Esophagus muscularis mucosa (tissue), 4 donors: ENCODE measurements at regions not wholly inside any gene's neighbourhood (a gene's known extent, or its start where the extent isn't known, plus 50 kb on each side); places are given as distances from the start of the nearest gene placed in this dataset.

Experiments used
- DNase-seq: peaks from one replicate; pipeline ENCODE4 v3.0.0-alpha.2; 2017; ENCODE audit errors: extremely low spot score
- H3K27ac ChIP-seq, 4 donors: fragments of 200-600 bp; sonication (generic); replicated peaks in 1 of 4; 1 replicate in 3 of 4; 2 replicates in 1 of 4; pipeline ENCODE4 v1.5.1; 2016 to 2019; ENCODE audit warnings: mild to moderate bottlenecking in 1 of 4
- H3K27me3 ChIP-seq, 4 donors: fragments of 200-600 bp; sonication (generic); one replicate each; pipeline versions ENCODE4 v1.5.1 to v1.6.0; 2016 to 2019
- H3K36me3 ChIP-seq, 4 donors: fragments of 200-600 bp; sonication (generic); one replicate each; pipeline ENCODE4 v1.5.1; 2016 to 2019
- H3K4me1 ChIP-seq, 4 donors: fragments of 200-600 bp; sonication (generic); one replicate each; pipeline ENCODE4 v1.5.1; 2016 to 2019
- H3K4me3 ChIP-seq, 4 donors: fragments of 200-600 bp; sonication (generic); 1 replicate in 2 of 4; 2 replicates in 2 of 4; pipeline ENCODE4 v1.5.1; 2016 to 2019; ENCODE audit warnings: mild to moderate bottlenecking in 4 of 4, moderate library complexity in 1 of 4
- H3K9me3 ChIP-seq, 4 donors: fragments of 200-600 bp; sonication (generic); 1 replicate in 3 of 4; 2 replicates in 1 of 4; pipeline ENCODE4 v1.5.1; 2016 to 2019
- CTCF ChIP-seq, 3 experiments: fragments of 200-600 bp in 2 of 3; fragments of 450-650 bp in 1 of 3; sonication (generic) in 2 of 3; IDR thresholded peaks; one replicate each; pipeline ENCODE4 v1.5.1; 2017 to 2019; ENCODE audit warnings: antibody characterized with exemption in 3 of 3, mild to moderate bottlenecking in 2 of 3, moderate library complexity in 1 of 3
- EP300 ChIP-seq: sonication (generic); formaldehyde crosslinking; IDR thresholded peaks from one replicate; pipeline ENCODE4 v1.6.1; 2017; ENCODE audit warnings: antibody characterized with exemption
- POLR2A ChIP-seq: fragments of 450-650 bp; IDR thresholded peaks from one replicate; pipeline ENCODE4 v1.6.1; 2017; ENCODE audit warnings: antibody characterized with exemption, moderate library complexity, mild to moderate bottlenecking, low read depth
- POLR2AphosphoS5 ChIP-seq, 2 donors: sonication (generic); formaldehyde crosslinking; IDR thresholded peaks; one replicate each; pipeline ENCODE4 v1.6.1; 2017; ENCODE audit warnings: antibody characterized with exemption in 2 of 2
- WGBS: methylation state at CpG from one replicate; pipeline ENCODE4 v1.1.5; 2018; 5-methylcytosine and 5-hydroxymethylcytosine counted together
- intact Hi-C: fragments of 100-400 bp; cut with DNase I; formaldehyde crosslinking; loops from one replicate; pipeline ENCODE4 v1.15.1; 2023

GRCh38 chr11:116123739-116124138, 619.5 kb upstream of the CADM1 start:
- no peaks in the 10 kb centered on the region for H3K4me1 ChIP-seq
- intact Hi-C loops, result no loop called here
- TF ChIP-seq CTCF (IDR thresholded peaks at IDR 0.05) (no peak), EP300 (no peak), POLR2AphosphoS5 (IDR thresholded peaks at IDR 0.05) (no peak), POLR2A (no peak)
- no peak overlapping the region for H3K4me3 ChIP-seq
- H3K36me3 ChIP-seq, result no peaks in the 10 kb centered on the region
- DNase-seq, result no peak
- H3K27ac ChIP-seq, result no peak overlapping the region
- H3K27me3 ChIP-seq, result peaks cover 0 to 6% (median 0%) of the 10 kb centered on the region in 4 donors
- no peaks in the 10 kb centered on the region for H3K9me3 ChIP-seq
- 96% methylated on average over 5 of the region's 5 CpGs for WGBS

- TF ChIP-seq EP300 (no peak), POLR2AphosphoS5 (IDR thresholded peaks at IDR 0.05) (no peak)
- intact Hi-C loops, result no loop called here
- no peaks in the 10 kb centered on the region for H3K4me1 ChIP-seq
- no peaks in the 10 kb centered on the region for H3K36me3 ChIP-seq
- WGBS, result 86% methylated on average over 7 of the region's 8 CpGs
- H3K27ac ChIP-seq, result no peak overlapping the region
- H3K27me3 ChIP-seq, result peaks cover 0 to 14% (median 0%) of the 10 kb centered on the region in 4 donors
- DNase-seq, result no peak
- H3K9me3 ChIP-seq, result no peaks in the 10 kb centered on the region
- H3K4me3 ChIP-seq, result no peak overlapping the region
These were observed 618.7 kb upstream of the CADM1 start for GRCh38 chr11:116122697-116123472.

- WGBS, result 88% methylated on average over 11 of the region's 11 CpGs
- no peak overlapping the region for H3K27ac ChIP-seq
- H3K9me3 ChIP-seq, result peaks cover 0 to 4% (median under 1%) of the 10 kb centered on the region in 4 donors
- H3K36me3 ChIP-seq, result no peaks in the 10 kb centered on the region
- H3K4me3 ChIP-seq, result no peak overlapping the region
- intact Hi-C loops, result no loop called here
- no peak for DNase-seq
- no peaks in the 10 kb centered on the region for H3K4me1 ChIP-seq
- TF ChIP-seq CTCF (IDR thresholded peaks at IDR 0.05) (no peak), POLR2AphosphoS5 (IDR thresholded peaks at IDR 0.05) (no peak), POLR2A (no peak), EP300 (no peak)
- H3K27me3 ChIP-seq, result peaks cover 0 to 21% (median 0%) of the 10 kb centered on the region in 4 donors
These were observed 614.9 kb upstream of the CADM1 start for GRCh38 chr11:116119158-116119557.

- Histone ChIP-seq H3K9me3 (peaks cover 0 to 15% (median 9%) of the 10 kb centered on the region in 4 donors), H3K4me1 (no peaks in the 10 kb centered on the region), H3K36me3 (no peaks in the 10 kb centered on the region), H3K4me3 (no peak overlapping the region), H3K27ac (no peak overlapping the region), H3K27me3 (peaks cover 0 to 24% (median 0%) of the 10 kb centered on the region in 4 donors)
- DNase-seq, result no peak
- no peak for TF ChIP-seq CTCF (IDR thresholded peaks at IDR 0.05)
- no peak for TF ChIP-seq POLR2A
- TF ChIP-seq EP300, result no peak
- no peak for TF ChIP-seq POLR2AphosphoS5 (IDR thresholded peaks at IDR 0.05)
- intact Hi-C loops, result no loop called here
- WGBS, result 75% methylated on average over 4 of the region's 4 CpGs
These were observed 613.9 kb upstream of the CADM1 start for GRCh38 chr11:116118138-116118470.

- no peaks in the 10 kb centered on the region for H3K36me3 ChIP-seq
- H3K27me3 ChIP-seq, result peaks cover 0 to 24% (median 0%) of the 10 kb centered on the region in 4 donors
- WGBS, result 83% methylated on average over 9 of the region's 12 CpGs
- intact Hi-C loops, result no loop called here
- no peak overlapping the region for H3K4me3 ChIP-seq
- DNase-seq, result no peak
- no peaks in the 10 kb centered on the region for H3K4me1 ChIP-seq
- H3K27ac ChIP-seq, result no peak overlapping the region
- TF ChIP-seq EP300 (no peak), POLR2A (no peak), POLR2AphosphoS5 (IDR thresholded peaks at IDR 0.05) (no peak), CTCF (IDR thresholded peaks at IDR 0.05) (no peak)
- H3K9me3 ChIP-seq, result peaks cover 0 to 21% (median 11%) of the 10 kb centered on the region in 4 donors
These were observed 613.3 kb upstream of the CADM1 start for GRCh38 chr11:116117331-116118137.
